ENCODE measurements at regions not wholly inside any gene's neighbourhood (a gene's known extent, or its start where the extent isn't known, plus 50 kb on each side); places are given as distances from the start of the nearest gene placed in this dataset.

DNA sequence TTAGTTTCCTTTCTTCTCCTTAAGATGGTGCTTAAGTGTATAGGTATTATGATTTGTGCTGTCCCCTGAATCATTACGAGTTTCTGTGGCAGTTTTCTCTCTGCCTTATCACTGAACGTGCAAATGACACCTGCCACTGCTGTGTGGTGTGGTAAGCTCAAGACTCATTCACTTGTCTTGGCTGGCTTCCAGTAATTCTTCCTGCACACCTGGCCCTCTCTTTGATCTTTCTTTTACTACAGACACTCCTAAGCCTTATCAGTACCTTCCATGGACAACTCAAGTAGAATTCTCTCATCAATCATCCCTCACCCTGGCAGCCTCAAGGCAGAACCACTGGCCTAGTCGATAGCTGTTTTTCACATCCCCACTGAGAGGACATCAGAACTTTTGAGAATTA lies 82.6 kb upstream of the ADAMTS19 start:
- Histone ChIP-seq H3K9me3 (no peaks in the 10 kb centered on the region), H3K4me1 (peaks cover 0 to 4% (median 2%) of the 10 kb centered on the region in 4 donors), H3K27ac (replicated peaks in 1 of 4) (no peak overlapping the region), H3K27me3 (no peaks in the 10 kb centered on the region), H3K36me3 (no peaks in the 10 kb centered on the region), H3K4me3 (no peak overlapping the region)
- TF ChIP-seq, protein P1, sequence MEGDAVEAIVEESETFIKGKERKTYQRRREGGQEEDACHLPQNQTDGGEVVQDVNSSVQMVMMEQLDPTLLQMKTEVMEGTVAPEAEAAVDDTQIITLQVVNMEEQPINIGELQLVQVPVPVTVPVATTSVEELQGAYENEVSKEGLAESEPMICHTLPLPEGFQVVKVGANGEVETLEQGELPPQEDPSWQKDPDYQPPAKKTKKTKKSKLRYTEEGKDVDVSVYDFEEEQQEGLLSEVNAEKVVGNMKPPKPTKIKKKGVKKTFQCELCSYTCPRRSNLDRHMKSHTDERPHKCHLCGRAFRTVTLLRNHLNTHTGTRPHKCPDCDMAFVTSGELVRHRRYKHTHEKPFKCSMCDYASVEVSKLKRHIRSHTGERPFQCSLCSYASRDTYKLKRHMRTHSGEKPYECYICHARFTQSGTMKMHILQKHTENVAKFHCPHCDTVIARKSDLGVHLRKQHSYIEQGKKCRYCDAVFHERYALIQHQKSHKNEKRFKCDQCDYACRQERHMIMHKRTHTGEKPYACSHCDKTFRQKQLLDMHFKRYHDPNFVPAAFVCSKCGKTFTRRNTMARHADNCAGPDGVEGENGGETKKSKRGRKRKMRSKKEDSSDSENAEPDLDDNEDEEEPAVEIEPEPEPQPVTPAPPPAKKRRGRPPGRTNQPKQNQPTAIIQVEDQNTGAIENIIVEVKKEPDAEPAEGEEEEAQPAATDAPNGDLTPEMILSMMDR (IDR thresholded peaks at IDR 0.05), result no peak
- no peak for TF ChIP-seq EP300 (IDR thresholded peaks at IDR 0.05)
- no peak for TF ChIP-seq POLR2A (IDR thresholded peaks at IDR 0.05; ENCODE audit: low read depth)
- TF ChIP-seq POLR2AphosphoS5 (IDR thresholded peaks at IDR 0.05), result no peak
- intact Hi-C loops (cut with DNase I), result no loop called here
- no peak for DNase-seq (ENCODE audit: extremely low spot score)
- 67% methylated on average over 3 of the region's 3 CpGs for WGBS

DNA sequence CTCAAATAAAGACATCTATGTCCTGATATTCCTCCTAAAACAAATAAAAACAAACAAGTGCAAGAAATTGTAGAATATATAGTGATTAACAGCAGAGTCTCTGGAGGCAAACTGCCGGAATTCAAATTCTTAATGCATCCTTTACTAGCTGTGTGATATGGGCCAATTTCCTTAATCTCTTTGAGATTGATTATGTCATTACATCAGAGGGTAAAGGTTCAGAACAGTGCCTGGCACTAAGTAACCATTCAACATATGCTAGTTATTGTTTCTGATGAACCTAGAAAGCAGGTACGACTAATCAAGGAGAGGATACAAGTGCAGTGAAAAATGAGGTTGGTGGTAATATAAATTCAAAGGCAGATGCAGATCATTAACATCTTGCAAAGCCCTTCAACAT lies 81.1 kb upstream of the ADAMTS19 start:
- Histone ChIP-seq H3K27me3 (no peaks in the 10 kb centered on the region), H3K4me1 (peaks cover 0 to 12% (median 4%) of the 10 kb centered on the region in 4 donors), H3K4me3 (no peak overlapping the region), H3K36me3 (no peaks in the 10 kb centered on the region), H3K27ac (replicated peaks in 1 of 4) (no peak overlapping the region), H3K9me3 (no peaks in the 10 kb centered on the region)
- 92% methylated on average over 2 of the region's 2 CpGs for WGBS
- no peak for DNase-seq (ENCODE audit: extremely low spot score)
- intact Hi-C loops (cut with DNase I), result no loop called here
- TF ChIP-seq POLR2A (IDR thresholded peaks at IDR 0.05; ENCODE audit: low read depth) (no peak), POLR2AphosphoS5 (IDR thresholded peaks at IDR 0.05) (no peak), EP300 (IDR thresholded peaks at IDR 0.05) (no peak)
- TF ChIP-seq, protein P1 (IDR thresholded peaks at IDR 0.05), result no peak

DNA sequence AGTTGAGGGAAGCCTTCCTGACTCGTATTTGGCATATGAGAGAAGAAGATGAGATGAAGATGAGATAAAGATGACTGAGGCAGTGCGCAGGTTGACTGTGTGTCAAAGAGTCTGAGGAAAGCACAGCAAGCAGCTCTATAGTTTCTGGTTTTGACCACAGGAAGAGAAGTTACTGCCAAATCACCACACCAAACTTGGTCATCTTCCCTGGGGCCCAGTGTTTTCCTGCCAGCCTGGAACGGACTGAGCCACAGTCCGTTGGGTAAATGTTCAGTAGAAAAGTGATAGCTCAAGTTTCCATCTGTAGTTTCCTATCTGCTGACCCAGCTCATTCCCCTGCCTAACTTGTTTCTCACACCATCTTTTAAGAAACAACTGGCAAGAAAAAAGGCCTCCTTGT lies 80.7 kb upstream of the ADAMTS19 start:
- Histone ChIP-seq H3K27me3 (no peaks in the 10 kb centered on the region), H3K36me3 (no peaks in the 10 kb centered on the region), H3K9me3 (no peaks in the 10 kb centered on the region), H3K27ac (replicated peaks in 1 of 4) (no peak overlapping the region), H3K4me1 (peaks cover 0 to 12% (median 4%) of the 10 kb centered on the region in 4 donors), H3K4me3 (no peak overlapping the region)
- 74% methylated on average over 4 of the region's 4 CpGs for WGBS
- intact Hi-C loops (cut with DNase I), result no loop called here
- TF ChIP-seq, protein P1 (IDR thresholded peaks at IDR 0.05), result no peak
- no peak for TF ChIP-seq POLR2AphosphoS5 (IDR thresholded peaks at IDR 0.05)
- DNase-seq (ENCODE audit: extremely low spot score), result no peak

DNA sequence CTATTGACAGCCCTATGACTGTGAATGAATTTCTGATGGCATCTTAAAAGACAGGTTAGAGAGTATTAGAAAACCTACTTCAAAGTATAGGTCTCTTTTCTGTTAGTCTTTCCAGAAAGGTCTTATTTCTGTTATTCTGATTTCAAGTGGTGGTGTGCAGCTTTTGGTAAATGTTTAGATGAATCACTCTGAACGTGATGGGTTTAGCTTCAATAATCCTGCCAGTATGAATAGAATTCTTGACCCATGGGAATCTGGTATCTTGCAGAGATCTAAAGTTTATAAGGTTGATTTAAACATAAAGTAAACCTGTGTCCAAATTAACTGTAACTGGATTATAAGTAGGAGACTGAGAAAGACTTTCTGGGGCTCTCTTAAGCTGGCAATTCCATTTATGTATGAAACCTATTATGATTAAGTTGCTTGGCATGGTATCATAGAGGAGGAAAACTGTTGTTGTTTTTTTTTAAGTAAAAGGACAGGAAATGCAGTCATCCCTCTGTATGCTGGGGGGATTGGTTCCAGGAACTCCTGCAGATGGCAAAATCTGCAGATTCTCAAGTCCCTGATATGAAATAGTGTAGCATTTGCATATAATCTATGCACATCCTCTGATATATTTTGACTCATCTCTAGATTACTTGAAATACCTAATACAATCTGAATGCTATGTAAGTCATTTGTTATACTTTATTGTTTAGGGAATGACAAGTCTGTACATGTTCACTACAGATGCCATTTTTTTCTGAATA lies 77.0 kb upstream of the ADAMTS19 start:
- no peaks in the 10 kb centered on the region for H3K9me3 ChIP-seq
- H3K27ac ChIP-seq (replicated peaks in 1 of 4), result no peak overlapping the region
- no peak for DNase-seq (ENCODE audit: extremely low spot score)
- intact Hi-C loops (cut with DNase I), result no loop called here
- H3K27me3 ChIP-seq, result no peaks in the 10 kb centered on the region
- H3K4me1 ChIP-seq, result peaks cover 0 to 12% (median 4%) of the 10 kb centered on the region in 4 donors
- H3K4me3 ChIP-seq, result no peak overlapping the region
- TF ChIP-seq POLR2AphosphoS5 (IDR thresholded peaks at IDR 0.05) (no peak), POLR2A (IDR thresholded peaks at IDR 0.05; ENCODE audit: low read depth) (no peak)
- TF ChIP-seq, protein P1 (IDR thresholded peaks at IDR 0.05), result no peak
- H3K36me3 ChIP-seq, result no peaks in the 10 kb centered on the region
- WGBS, result 48% methylated on average over 1 of the region's 1 CpG

DNA sequence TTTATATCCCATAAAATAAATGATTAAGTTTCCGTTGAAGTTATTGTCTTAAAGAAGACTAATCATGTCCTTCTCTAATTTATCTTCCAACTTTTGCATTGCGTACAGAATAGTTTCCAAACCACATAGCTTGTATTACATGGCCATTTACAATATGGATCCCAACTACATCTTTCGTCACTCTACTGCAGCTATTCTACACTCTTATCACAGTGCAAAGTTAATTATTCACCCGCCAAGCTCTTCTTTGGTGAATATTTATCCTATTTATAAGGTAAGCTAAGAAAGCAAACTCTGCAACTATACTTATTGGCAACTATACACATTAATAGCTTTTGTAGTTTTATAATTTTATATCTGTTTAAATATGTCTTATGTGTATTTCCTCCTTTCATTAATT lies 75.9 kb upstream of the ADAMTS19 start:
- Histone ChIP-seq H3K4me1 (peaks cover 0 to 12% (median 4%) of the 10 kb centered on the region in 4 donors), H3K4me3 (no peak overlapping the region), H3K27ac (replicated peaks in 1 of 4) (no peak overlapping the region), H3K27me3 (no peaks in the 10 kb centered on the region), H3K36me3 (no peaks in the 10 kb centered on the region), H3K9me3 (no peaks in the 10 kb centered on the region)
- no peak for DNase-seq (ENCODE audit: extremely low spot score)
- 77% methylated on average over 4 of the region's 4 CpGs for WGBS
- intact Hi-C loops (cut with DNase I), result no loop called here
- TF ChIP-seq POLR2AphosphoS5 (IDR thresholded peaks at IDR 0.05) (no peak), POLR2A (IDR thresholded peaks at IDR 0.05; ENCODE audit: low read depth) (no peak), EP300 (IDR thresholded peaks at IDR 0.05) (no peak)
- TF ChIP-seq, protein P1 (IDR thresholded peaks at IDR 0.05), result no peak
